H1 (cell line): ENCODE measurements at regions not wholly inside any gene's neighbourhood (a gene's known extent, or its start where the extent isn't known, plus 50 kb on each side); places are given as distances from the start of the nearest gene placed in this dataset.

Source experiments
- CTCF ChIA-PET: fragments of 300-600 bp; sonication (Branson Sonifier 250); formaldehyde crosslinking; loops from one replicate; lab custom pipeline; 2021; ENCODE audit not compliant: partially characterized antibody; lab: Charles Lee
- POLR2A ChIA-PET: fragments of 300-600 bp; sonication (Branson Sonifier 250); formaldehyde crosslinking; loops from one replicate; lab custom pipeline; 2021; ENCODE audit warnings: inconsistent platforms; ENCODE audit not compliant: partially characterized antibody; lab: Charles Lee
- DNase-seq, 2 experiments: peaks; one replicate each; pipeline versions ENCODE4 v3.0.0 to v3.0.0-alpha.2; 2010 to 2022; ENCODE audit warnings: low spot score in 2 of 2, low read depth in 1 of 2, mixed read lengths in 1 of 2
- FAIRE-seq: peaks from 2 replicates; lab custom pipeline; 2011; peaks lifted over from hg19 to GRCh38; lab: Jason Lieb, UNC
- H2AFZ ChIP-seq: 2 replicates; pipeline ENCODE4 v1.8.1; 2012; ENCODE audit warnings: low read length, inconsistent platforms
- H2AK5ac ChIP-seq: 2 replicates; pipeline ENCODE4 v1.6.1; 2013; ENCODE audit warnings: low read depth, low read length
- H2BK120ac ChIP-seq: replicated peaks from 2 replicates; pipeline ENCODE3; 2013; ENCODE audit warnings: low read depth, low read length, inconsistent platforms
- H2BK12ac ChIP-seq: 2 replicates; pipeline ENCODE4 v1.6.1; 2013; ENCODE audit warnings: low read depth, low read length
- H2BK15ac ChIP-seq: 2 replicates; pipeline ENCODE4 v1.6.1; 2013; ENCODE audit warnings: low read length
- H2BK20ac ChIP-seq: 2 replicates; pipeline ENCODE4 v1.6.1; 2013; ENCODE audit warnings: low read length
- H2BK5ac ChIP-seq: 2 replicates; pipeline ENCODE4 v1.6.1; 2013; ENCODE audit warnings: low read depth, low read length
- H3K14ac ChIP-seq: 2 replicates; pipeline ENCODE4 v1.6.1; 2013; ENCODE audit warnings: inconsistent platforms; ENCODE audit not compliant: insufficient read length
- H3K18ac ChIP-seq: 2 replicates; pipeline ENCODE4 v1.6.1; 2013; ENCODE audit warnings: low read length; ENCODE audit errors: extremely low read depth
- H3K23ac ChIP-seq: 2 replicates; pipeline ENCODE4 v1.6.1; 2013; ENCODE audit warnings: inconsistent platforms; ENCODE audit not compliant: insufficient read length
- H3K23me2 ChIP-seq: 2 replicates; pipeline ENCODE4 v1.6.1; 2013; ENCODE audit warnings: low read depth, low read length
- H3K27ac ChIP-seq: 2 replicates; pipeline ENCODE4 v1.6.1; 2011; ENCODE audit warnings: low read depth, low read length, inconsistent platforms
- H3K27me3 ChIP-seq, 4 experiments: replicated peaks in 1 of 4; 1 replicate in 1 of 4; 2 replicates in 3 of 4; pipeline versions ENCODE4 v1.6.1 to v1.8.1; 2011 to 2013; ENCODE audit warnings: low read length in 3 of 4, mild to moderate bottlenecking in 3 of 4, inconsistent platforms in 2 of 4, mixed read lengths in 2 of 4, moderate library complexity in 1 of 4; ENCODE audit not compliant: control insufficient read depth in 3 of 4, insufficient read depth in 3 of 4; ENCODE audit errors: extremely low read depth in 1 of 4
- H3K36me3 ChIP-seq, 4 experiments: 2 replicates each; pipeline versions ENCODE4 v1.6.1 to v1.8.1; 2011 to 2013; ENCODE audit warnings: mild to moderate bottlenecking in 4 of 4, low read length in 3 of 4, moderate library complexity in 2 of 4, control low read depth in 1 of 4, inconsistent platforms in 1 of 4; ENCODE audit not compliant: insufficient read depth in 4 of 4, control insufficient read depth in 2 of 4
- H3K4ac ChIP-seq: replicated peaks from 2 replicates; pipeline ENCODE3; 2013; ENCODE audit warnings: low read length, low read depth, mixed read lengths, inconsistent platforms; ENCODE audit not compliant: insufficient read length
- H3K4me1 ChIP-seq, 4 experiments: replicated peaks in 1 of 4; 1 replicate in 1 of 4; 2 replicates in 3 of 4; pipeline versions ENCODE4 v1.6.1 to v1.8.1; 2011 to 2013; ENCODE audit warnings: low read length in 3 of 4, inconsistent platforms in 2 of 4, mixed read lengths in 1 of 4; ENCODE audit not compliant: insufficient read depth in 4 of 4, control insufficient read depth in 3 of 4
- H3K4me2 ChIP-seq, 2 experiments: 2 replicates each; pipeline versions ENCODE4 v1.6.1 to v1.8.1; 2011 to 2013; ENCODE audit warnings: low read depth in 2 of 2, low read length in 2 of 2, control low read depth in 1 of 2, inconsistent platforms in 1 of 2, mild to moderate bottlenecking in 1 of 2; ENCODE audit not compliant: insufficient read depth in 1 of 2
- H3K4me3 ChIP-seq, 4 experiments: fragments of 200-600, 300-600 bp in 1 of 4; sonication (generic), shearing (Covaris generic), sonication (Bioruptor Twin) in 1 of 4; 2 replicates each; pipeline versions ENCODE4 v1.5.1 to v1.8.1; 2011 to 2016; ENCODE audit warnings: low read length in 4 of 4, low read depth in 3 of 4, control low read depth in 2 of 4, inconsistent platforms in 2 of 4, mild to moderate bottlenecking in 2 of 4, mixed read lengths in 1 of 4, moderate library complexity in 1 of 4; ENCODE audit not compliant: insufficient read depth in 2 of 4; ENCODE audit errors: extremely low read depth in 1 of 4
- H3K56ac ChIP-seq: replicated peaks from 2 replicates; pipeline ENCODE3; 2013; ENCODE audit warnings: low read depth, mild to moderate bottlenecking, mixed read lengths, low read length, inconsistent platforms; ENCODE audit not compliant: insufficient read length
- H3K79me1 ChIP-seq: 2 replicates; pipeline ENCODE4 v1.6.1; 2013; ENCODE audit warnings: low read depth, low read length, control low read depth
- H3K79me2 ChIP-seq, 2 experiments: 2 replicates each; pipeline versions ENCODE4 v1.6.1 to v1.8.1; 2012 to 2013; ENCODE audit warnings: low read length in 2 of 2, mild to moderate bottlenecking in 2 of 2, inconsistent platforms in 1 of 2; ENCODE audit not compliant: insufficient read depth in 2 of 2, control insufficient read depth in 1 of 2
- H3K9ac ChIP-seq, 4 experiments: replicated peaks in 1 of 4; 1 replicate in 1 of 4; 2 replicates in 3 of 4; pipeline versions ENCODE4 v1.6.1 to v1.8.1; 2011 to 2013; ENCODE audit warnings: low read depth in 3 of 4, low read length in 3 of 4, control low read depth in 2 of 4, mild to moderate bottlenecking in 2 of 4, moderate library complexity in 2 of 4, inconsistent platforms in 1 of 4; ENCODE audit errors: extremely low read depth in 1 of 4
- H3K9me3 ChIP-seq, 2 experiments: 2 replicates each; pipeline versions ENCODE4 v1.6.1 to v1.8.1; 2012 to 2013; ENCODE audit warnings: mild to moderate bottlenecking in 2 of 2, moderate library complexity in 2 of 2, control low read depth in 1 of 2, inconsistent platforms in 1 of 2, low read depth in 1 of 2, low read length in 1 of 2, mixed read lengths in 1 of 2; ENCODE audit not compliant: insufficient read depth in 2 of 2
- H4K20me1 ChIP-seq, 2 experiments: replicated peaks in 1 of 2; 2 replicates each; pipeline versions ENCODE3 to v1.8.1; 2011 to 2013; ENCODE audit warnings: inconsistent platforms in 2 of 2, low read length in 2 of 2, mild to moderate bottlenecking in 1 of 2; ENCODE audit not compliant: insufficient read depth in 2 of 2, control insufficient read depth in 1 of 2
- H4K5ac ChIP-seq: 2 replicates; pipeline ENCODE4 v1.6.1; 2013; ENCODE audit warnings: low read length, low read depth, mixed read lengths, inconsistent platforms; ENCODE audit not compliant: insufficient read length
- H4K8ac ChIP-seq: 2 replicates; pipeline ENCODE4 v1.8.0; 2013; ENCODE audit warnings: mild to moderate bottlenecking, moderate library complexity, low read length, inconsistent platforms; ENCODE audit not compliant: insufficient read depth; ENCODE audit errors: extremely low read depth
- H4K91ac ChIP-seq: replicated peaks from 2 replicates; pipeline ENCODE3; 2013; ENCODE audit warnings: low read length, mixed read lengths, inconsistent platforms; ENCODE audit not compliant: insufficient read length
- BCL11A ChIP-seq, 2 experiments: IDR thresholded peaks; one replicate each; pipeline ENCODE4 v1.6.1; 2011; ENCODE audit warnings: low read depth in 2 of 2, low read length in 2 of 2, mild to moderate bottlenecking in 2 of 2
- CBX5 ChIP-seq: fragments of 300-800, 300-1000 bp; sonication (generic); IDR thresholded peaks from 2 replicates; pipeline ENCODE4 v1.7.1; 2016; ENCODE audit warnings: antibody characterized with exemption, low read length, low read depth
- CBX8 ChIP-seq: fragments of 300-800, 300-1000 bp; sonication (generic); IDR thresholded peaks from 2 replicates; pipeline ENCODE4 v1.7.1; 2016; ENCODE audit warnings: low read depth, low read length, borderline replicate concordance
- CREB1 ChIP-seq: IDR thresholded peaks from 2 replicates; pipeline ENCODE4 v1.6.1; 2012; ENCODE audit warnings: inconsistent platforms
- EGR1 ChIP-seq: IDR thresholded peaks from 2 replicates; pipeline ENCODE4 v1.6.1; 2011; ENCODE audit warnings: low read depth, low read length, borderline replicate concordance
- HDAC2 ChIP-seq, 2 experiments: fragments of 300-600 bp in 1 of 2; sonication (generic) in 1 of 2; IDR thresholded peaks; 2 replicates each; pipeline ENCODE4 v1.6.1; 2011 to 2012; ENCODE audit warnings: low read depth in 2 of 2, low read length in 2 of 2, mild to moderate bottlenecking in 2 of 2, moderate library complexity in 2 of 2, borderline replicate concordance in 1 of 2, inconsistent platforms in 1 of 2
- JUN ChIP-seq: IDR thresholded peaks from 2 replicates; pipeline ENCODE4 v1.6.1; 2011; ENCODE audit warnings: low read depth, mild to moderate bottlenecking, improper control_type of control experiment, low read length
- KDM4A ChIP-seq: IDR thresholded peaks from one replicate; pipeline ENCODE4 v1.7.1; 2012; ENCODE audit warnings: low read depth, mild to moderate bottlenecking, moderate library complexity, low read length, inconsistent platforms; ENCODE audit not compliant: severe bottlenecking
- POU5F1 ChIP-seq: IDR thresholded peaks from 2 replicates; pipeline ENCODE4 v1.6.1; 2011; ENCODE audit warnings: low read depth, mild to moderate bottlenecking, low read length, moderate library complexity
- RFX5 ChIP-seq: IDR thresholded peaks from 2 replicates; pipeline ENCODE4 v1.6.1; 2011; ENCODE audit warnings: low read depth, low read length, improper control_type of control experiment, borderline replicate concordance
- SIN3A ChIP-seq, 2 experiments: IDR thresholded peaks in 1 of 2; conservative IDR thresholded peaks in 1 of 2; 2 replicates each; pipeline ENCODE4 v1.6.1; 2011 to 2012; ENCODE audit warnings: low read length in 2 of 2, improper control_type of control experiment in 1 of 2, low read depth in 1 of 2, mild to moderate bottlenecking in 1 of 2
- SIRT6 ChIP-seq: IDR thresholded peaks from one replicate; pipeline ENCODE4 v1.7.1; 2012; ENCODE audit warnings: low read length, inconsistent platforms
- SP4 ChIP-seq: IDR thresholded peaks from 2 replicates; pipeline ENCODE4 v1.6.1; 2012; ENCODE audit warnings: low read length, inconsistent platforms
- TAF7 ChIP-seq: optimal IDR thresholded peaks from 2 replicates; pipeline ENCODE3; 2011; ENCODE audit warnings: low read depth, mild to moderate bottlenecking, inconsistent platforms, low read length, moderate library complexity, borderline replicate concordance
- WGBS, 2 experiments: shearing (Covaris generic) in 1 of 2; methylation state at CpG; one replicate each; pipeline versions ENCODE4 v1.1.6 to v1.1.7; 2013 to 2015; ENCODE audit warnings: low lambda C conversion rate in 2 of 2, mixed read lengths in 2 of 2, inconsistent platforms in 1 of 2, low coverage in 1 of 2, missing lambda C conversion rate in 1 of 2; ENCODE audit not compliant: insufficient replicate concordance in 2 of 2, insufficient coverage in 1 of 2, insufficient read length in 1 of 2; ENCODE audit errors: extremely low coverage in 1 of 2, missing lambda C conversion rate in 1 of 2; 5-methylcytosine and 5-hydroxymethylcytosine counted together
- TF ChIP-seq, protein P1 (sequence below): IDR thresholded peaks from 2 replicates; pipeline ENCODE4 v1.6.1; 2012; ENCODE audit warnings: inconsistent platforms

DNA sequence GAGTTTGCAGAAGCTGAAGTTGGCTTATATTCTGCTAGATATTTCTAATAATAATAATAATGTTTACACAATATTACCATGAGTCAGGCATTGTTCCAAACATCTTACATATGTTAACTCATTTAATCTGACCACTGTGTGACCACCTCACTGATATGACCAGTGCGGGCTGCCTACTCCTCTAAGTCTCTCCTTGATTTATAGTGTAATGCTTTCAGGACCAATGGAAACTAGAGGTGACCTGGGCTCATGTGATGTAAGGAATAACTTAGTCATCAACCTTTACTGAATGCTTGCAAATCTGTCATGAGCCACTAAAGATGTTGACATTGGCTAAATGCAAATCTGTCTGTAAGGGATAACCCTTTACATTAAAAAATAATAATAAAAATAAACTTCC lies 51.1 kb upstream of the GPR6 start:
- ChIA-PET POLR2A (no interaction called here), CTCF (no interaction called here)
- DNase-seq, result no peak
- no peaks in the 10 kb centered on the region for H3K36me3 ChIP-seq
- no peaks in the 10 kb centered on the region; a peak in 1 of 7 replicates for H3K4me1 ChIP-seq
- H2BK12ac ChIP-seq, result no peak overlapping the region
- no peaks in the 10 kb centered on the region for H3K27me3 ChIP-seq
- 94% methylated on average over 1 of the region's 1 CpG; no CpG with 5 or more reads in 1 of the 2 experiments for WGBS, 2 experiments
- H3K18ac ChIP-seq, result no peak overlapping the region
- no peaks in the 10 kb centered on the region for H4K20me1 ChIP-seq
- H2BK20ac ChIP-seq, result no peak overlapping the region
- FAIRE-seq, result no peak
- H3K9ac ChIP-seq, result no peak overlapping the region
- no peak overlapping the region for H4K8ac ChIP-seq
- H4K5ac ChIP-seq, result no peak overlapping the region
- no peaks in the 10 kb centered on the region for H3K79me1 ChIP-seq
- H3K56ac ChIP-seq, result no peak overlapping the region
- no peak overlapping the region for H3K14ac ChIP-seq
- no peak overlapping the region for H3K4ac ChIP-seq
- H2AFZ ChIP-seq, result no peak overlapping the region
- no peak overlapping the region for H2BK120ac ChIP-seq
- no peak overlapping the region for H2BK15ac ChIP-seq
- H3K23me2 ChIP-seq, result no peaks in the 10 kb centered on the region
- no peaks in the 10 kb centered on the region for H3K79me2 ChIP-seq
- no peak overlapping the region for H3K4me2 ChIP-seq
- H3K9me3 ChIP-seq, result no peaks in the 10 kb centered on the region
- no peak overlapping the region for H2AK5ac ChIP-seq
- H2BK5ac ChIP-seq, result no peak overlapping the region
- H3K27ac ChIP-seq, result no peak overlapping the region
- H4K91ac ChIP-seq, result no peak overlapping the region
- H3K4me3 ChIP-seq, result no peak overlapping the region
- H3K23ac ChIP-seq, result no peak overlapping the region
- no peak for TF ChIP-seq BCL11A (IDR thresholded peaks at IDR 0.05; ENCODE audit: low read depth in 2 of 2, low read length in 2 of 2)
- TF ChIP-seq EGR1, result no peak
- no peak for TF ChIP-seq SIN3A (conservative IDR thresholded peaks at IDR 0.05 in 1 of 2, IDR thresholded peaks at IDR 0.05 in 1 of 2; ENCODE audit: low read depth in 1 of 2, low read length in 2 of 2)
- no peak for TF ChIP-seq TAF7
- TF ChIP-seq JUN, result no peak
- no peak for TF ChIP-seq POU5F1
- no peak for TF ChIP-seq CBX5
- TF ChIP-seq CBX8, result no peak
- TF ChIP-seq HDAC2 (IDR thresholded peaks at IDR 0.05; ENCODE audit: borderline replicate concordance in 1 of 2, low read depth in 2 of 2, low read length in 2 of 2), result no peak
- TF ChIP-seq RFX5, result no peak
- TF ChIP-seq SP4, result no peak
- no peak for TF ChIP-seq CREB1
- no peak for TF ChIP-seq KDM4A
- TF ChIP-seq, protein P1, sequence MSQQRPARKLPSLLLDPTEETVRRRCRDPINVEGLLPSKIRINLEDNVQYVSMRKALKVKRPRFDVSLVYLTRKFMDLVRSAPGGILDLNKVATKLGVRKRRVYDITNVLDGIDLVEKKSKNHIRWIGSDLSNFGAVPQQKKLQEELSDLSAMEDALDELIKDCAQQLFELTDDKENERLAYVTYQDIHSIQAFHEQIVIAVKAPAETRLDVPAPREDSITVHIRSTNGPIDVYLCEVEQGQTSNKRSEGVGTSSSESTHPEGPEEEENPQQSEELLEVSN, result no peak
- no peak for TF ChIP-seq SIRT6
